OCI-LY7 (cell line): ENCODE measurements at regions not wholly inside any gene's neighbourhood (a gene's known extent, or its start where the extent isn't known, plus 50 kb on each side); places are given as distances from the start of the nearest gene placed in this dataset.

ENCODE experiments used
- BruUV-seq: library from RNA; stranded (reverse); fragments of 400-500 nt; replicated peaks from 2 replicates; lab custom pipeline; 2021; lab: Mats Ljungman, UMichigan
- CTCF ChIA-PET: fragments of 300-600 bp; sonication (Branson Sonifier 250); formaldehyde crosslinking; loops from one replicate; lab custom pipeline; 2022; ENCODE audit warnings: antibody characterized with exemption; ENCODE audit not compliant: unreplicated experiment; lab: Charles Lee
- POLR2A ChIA-PET: fragments of 300-600 bp; sonication (Branson Sonifier 250); formaldehyde crosslinking; loops from one replicate; lab custom pipeline; 2022; ENCODE audit warnings: antibody characterized with exemption; lab: Charles Lee
- DNase-seq: peaks from one replicate; pipeline ENCODE4 v3.0.0-alpha.2; 2015; ENCODE audit warnings: low spot score
- H2AFZ ChIP-seq: fragments of 200-600 bp; sonication (generic), shearing (Covaris generic); 2 replicates; pipeline ENCODE4 v1.6.1; 2014; ENCODE audit warnings: mild to moderate bottlenecking, antibody characterized with exemption, low read length, moderate library complexity
- H3K27ac ChIP-seq: fragments of 200-600 bp; sonication (generic); 2 replicates; pipeline ENCODE4 v1.5.1; 2014; ENCODE audit warnings: mixed run types, low read depth, mild to moderate bottlenecking, moderate library complexity, low read length, inconsistent platforms; ENCODE audit not compliant: poor library complexity, severe bottlenecking
- H3K36me3 ChIP-seq: fragments of 200-600 bp; sonication (generic); 2 replicates; pipeline ENCODE4 v1.6.1; 2014; ENCODE audit warnings: mild to moderate bottlenecking, antibody characterized with exemption, low read length, moderate library complexity, mixed read lengths; ENCODE audit not compliant: insufficient read depth
- H3K4me1 ChIP-seq: fragments of 200-600 bp; sonication (generic); 2 replicates; pipeline ENCODE4 v1.5.1; 2014; ENCODE audit warnings: mild to moderate bottlenecking, low read length; ENCODE audit not compliant: insufficient read depth, poor library complexity, severe bottlenecking
- H3K4me2 ChIP-seq: fragments of 200-600 bp; sonication (generic); 2 replicates; pipeline ENCODE4 v1.6.1; 2014; ENCODE audit warnings: mild to moderate bottlenecking, low read length
- H3K4me3 ChIP-seq: fragments of 200-600 bp; sonication (generic); 2 replicates; pipeline ENCODE4 v1.5.1; 2014; ENCODE audit warnings: mild to moderate bottlenecking, low read depth, low read length; ENCODE audit not compliant: poor library complexity, severe bottlenecking
- H3K79me2 ChIP-seq: fragments of 200-600 bp; sonication (generic); 2 replicates; pipeline ENCODE4 v1.6.1; 2016; ENCODE audit warnings: low read depth, mild to moderate bottlenecking, low read length, moderate library complexity, mixed read lengths; ENCODE audit not compliant: insufficient read depth
- H3K9me2 ChIP-seq: fragments of 200-600 bp; sonication (generic); 2 replicates; pipeline ENCODE4 v1.6.1; 2016; ENCODE audit warnings: mild to moderate bottlenecking, low read length, mixed read lengths; ENCODE audit not compliant: insufficient read depth
- H3K9me3 ChIP-seq: fragments of 200-600 bp; sonication (generic); 2 replicates; pipeline ENCODE4 v1.6.1; 2014; ENCODE audit warnings: mild to moderate bottlenecking, mixed run types, low read length, mixed read lengths
- H4K20me1 ChIP-seq: fragments of 200-600 bp; sonication (generic); 2 replicates; pipeline ENCODE4 v1.6.1; 2014; ENCODE audit warnings: mild to moderate bottlenecking, antibody characterized with exemption, low read length, moderate library complexity, mixed read lengths; ENCODE audit not compliant: insufficient read depth
- EZH2phosphoT487 ChIP-seq: fragments of 200-600 bp; sonication (generic); IDR thresholded peaks from 2 replicates; pipeline ENCODE4 v1.6.1; 2018; ENCODE audit warnings: low read depth, borderline replicate concordance, mild to moderate bottlenecking, mixed run types, antibody characterized with exemption, low read length, moderate library complexity, mixed read lengths
- intact Hi-C: fragments of 100-400 bp; cut with micrococcal nuclease; formaldehyde crosslinking; loops from one replicate; pipeline ENCODE4 v1.10.0; 2022; ENCODE audit not compliant: unreplicated experiment
- TF ChIP-seq, protein P1 (sequence below): fragments of 200-600 bp; sonication (generic); conservative IDR thresholded peaks from 2 replicates; pipeline ENCODE4 v1.5.1; 2014; ENCODE audit warnings: mild to moderate bottlenecking, antibody characterized with exemption, low read length, moderate library complexity, mixed read lengths

- Histone ChIP-seq H3K9me3 (no peaks in the 10 kb centered on the region), H4K20me1 (no peaks in the 10 kb centered on the region), H3K4me1 (no peaks in the 10 kb centered on the region), H3K9me2 (no peaks in the 10 kb centered on the region), H3K4me2 (no peak overlapping the region), H3K79me2 (no peaks in the 10 kb centered on the region), H3K4me3 (no peak overlapping the region), H3K36me3 (no peaks in the 10 kb centered on the region), H3K27ac (no peak overlapping the region), H2AFZ (no peak overlapping the region)
- intact Hi-C loops, result no loop called here
- no TSS peak for BruUV-seq
- no peak for DNase-seq
- ChIA-PET CTCF (interaction anchor here (0.5 kb wide), 1 partner anchor 242 kb away, joined by 4 read pairs; no protein-coding TSS in a partner anchor), POLR2A (no interaction called here)
- TF ChIP-seq, protein P1, sequence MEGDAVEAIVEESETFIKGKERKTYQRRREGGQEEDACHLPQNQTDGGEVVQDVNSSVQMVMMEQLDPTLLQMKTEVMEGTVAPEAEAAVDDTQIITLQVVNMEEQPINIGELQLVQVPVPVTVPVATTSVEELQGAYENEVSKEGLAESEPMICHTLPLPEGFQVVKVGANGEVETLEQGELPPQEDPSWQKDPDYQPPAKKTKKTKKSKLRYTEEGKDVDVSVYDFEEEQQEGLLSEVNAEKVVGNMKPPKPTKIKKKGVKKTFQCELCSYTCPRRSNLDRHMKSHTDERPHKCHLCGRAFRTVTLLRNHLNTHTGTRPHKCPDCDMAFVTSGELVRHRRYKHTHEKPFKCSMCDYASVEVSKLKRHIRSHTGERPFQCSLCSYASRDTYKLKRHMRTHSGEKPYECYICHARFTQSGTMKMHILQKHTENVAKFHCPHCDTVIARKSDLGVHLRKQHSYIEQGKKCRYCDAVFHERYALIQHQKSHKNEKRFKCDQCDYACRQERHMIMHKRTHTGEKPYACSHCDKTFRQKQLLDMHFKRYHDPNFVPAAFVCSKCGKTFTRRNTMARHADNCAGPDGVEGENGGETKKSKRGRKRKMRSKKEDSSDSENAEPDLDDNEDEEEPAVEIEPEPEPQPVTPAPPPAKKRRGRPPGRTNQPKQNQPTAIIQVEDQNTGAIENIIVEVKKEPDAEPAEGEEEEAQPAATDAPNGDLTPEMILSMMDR, result peak; percentile 42
- TF ChIP-seq EZH2phosphoT487, result no peak
Observed at GRCh38 chr2:129192117-129192516, 787.3 kb upstream of the RAB6C start.

DNA sequence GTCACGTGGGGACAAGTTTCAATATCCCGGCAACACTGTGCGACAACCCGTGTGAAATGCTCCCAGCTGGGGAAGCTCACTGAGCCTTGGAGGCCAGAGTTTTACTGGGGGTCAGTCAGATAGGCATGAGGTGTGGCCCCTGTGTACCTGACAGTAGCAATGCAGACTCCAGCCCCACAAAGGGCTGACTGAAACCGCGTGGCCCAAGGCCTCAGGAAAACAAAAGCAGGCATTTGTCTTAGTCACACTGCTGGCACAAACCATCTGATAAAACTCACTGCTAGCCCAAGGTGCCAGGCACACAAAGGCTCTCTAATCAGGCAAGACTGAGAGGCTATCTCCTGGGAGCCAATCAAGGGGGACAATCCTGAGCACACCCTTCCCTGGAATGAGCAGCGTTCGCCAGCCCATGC is 786.6 kb upstream of the RAB6C start:
- intact Hi-C loops, result no loop called here
- Histone ChIP-seq H3K79me2 (no peaks in the 10 kb centered on the region), H2AFZ (no peak overlapping the region), H3K4me2 (no peak overlapping the region), H3K4me3 (no peak overlapping the region), H3K9me2 (no peaks in the 10 kb centered on the region), H4K20me1 (no peaks in the 10 kb centered on the region), H3K27ac (no peak overlapping the region), H3K36me3 (no peaks in the 10 kb centered on the region), H3K4me1 (no peaks in the 10 kb centered on the region), H3K9me3 (no peaks in the 10 kb centered on the region)
- DNase-seq, result no peak
- no TSS peak for BruUV-seq
- TF ChIP-seq, protein P1, result no peak
- no peak for TF ChIP-seq EZH2phosphoT487
- POLR2A ChIA-PET, result no interaction called here
- CTCF ChIA-PET, result no interaction called here

- H4K20me1 ChIP-seq, result no peaks in the 10 kb centered on the region
- no peaks in the 10 kb centered on the region for H3K9me3 ChIP-seq
- intact Hi-C loops, result no loop called here
- H3K4me3 ChIP-seq, result no peak overlapping the region
- CTCF ChIA-PET, result no interaction called here
- no peaks in the 10 kb centered on the region for H3K79me2 ChIP-seq
- H3K27ac ChIP-seq, result no peak overlapping the region
- no peak overlapping the region for H3K4me2 ChIP-seq
- H3K9me2 ChIP-seq, result no peaks in the 10 kb centered on the region
- DNase-seq, result peak; percentile 1
- no peak overlapping the region for H2AFZ ChIP-seq
- POLR2A ChIA-PET, result no interaction called here
- BruUV-seq, result no TSS peak
- H3K36me3 ChIP-seq, result no peaks in the 10 kb centered on the region
- no peaks in the 10 kb centered on the region for H3K4me1 ChIP-seq
- no peak for TF ChIP-seq EZH2phosphoT487
- TF ChIP-seq, protein P1, result no peak
Observed at GRCh38 chr2:129193961-129194360, 785.5 kb upstream of the RAB6C start.
